Gastroesophageal sphincter (tissue), 4 donors: ENCODE measurements at regions not wholly inside any gene's neighbourhood (a gene's known extent, or its start where the extent isn't known, plus 50 kb on each side); places are given as distances from the start of the nearest gene placed in this dataset.

ENCODE experiments used
- ATAC-seq: fragments of 150-250 bp; one replicate; pipeline ENCODE4 v1.9.1; 2016; ENCODE audit warnings: mild to moderate bottlenecking, moderate library complexity
- H3K27ac ChIP-seq, 4 donors: fragments of 200-600 bp; sonication (generic) in 3 of 4; 1 replicate in 3 of 4; 2 replicates in 1 of 4; pipeline ENCODE4 v1.5.1; 2016 to 2019
- H3K27me3 ChIP-seq: fragments of 200-600 bp; sonication (generic); one replicate; pipeline ENCODE4 v1.5.1; 2019
- H3K36me3 ChIP-seq, 2 donors: fragments of 200-600 bp; sonication (generic); one replicate each; pipeline ENCODE4 v1.5.1; 2019; ENCODE audit warnings: control low read depth in 1 of 2
- H3K4me1 ChIP-seq, 3 donors: fragments of 200-600 bp; sonication (generic); 1 replicate in 2 of 3; 2 replicates in 1 of 3; pipeline ENCODE4 v1.5.1; 2016 to 2019; ENCODE audit warnings: control low read depth in 2 of 3
- H3K4me3 ChIP-seq, 2 donors: fragments of 200-600 bp; sonication (generic); one replicate each; pipeline ENCODE4 v1.5.1; 2019; ENCODE audit warnings: mild to moderate bottlenecking in 1 of 2, moderate library complexity in 1 of 2
- H3K9me3 ChIP-seq, 3 donors: fragments of 200-600 bp; sonication (generic); one replicate each; pipeline ENCODE4 v1.5.1; 2017 to 2019; ENCODE audit warnings: control low read depth in 2 of 3
- EP300 ChIP-seq: sonication (generic); formaldehyde crosslinking; IDR thresholded peaks from one replicate; pipeline ENCODE4 v1.6.1; 2017; ENCODE audit warnings: antibody characterized with exemption, mild to moderate bottlenecking
- POLR2A ChIP-seq, 2 donors: fragments of 450-650 bp; IDR thresholded peaks; one replicate each; pipeline ENCODE4 v1.6.1; 2017; ENCODE audit warnings: antibody characterized with exemption in 2 of 2, mild to moderate bottlenecking in 2 of 2, moderate library complexity in 1 of 2
- POLR2AphosphoS5 ChIP-seq: sonication (generic); formaldehyde crosslinking; IDR thresholded peaks from one replicate; pipeline ENCODE4 v1.6.1; 2017; ENCODE audit warnings: antibody characterized with exemption
- WGBS, 2 donors: methylation state at CpG; one replicate each; pipeline ENCODE4 v1.1.5; 2018; ENCODE audit warnings: low coverage in 1 of 2; 5-methylcytosine and 5-hydroxymethylcytosine counted together
- TF ChIP-seq, protein P1 (sequence below), 4 experiments: fragments of 200-600 bp in 2 of 4; fragments of 450-650 bp in 2 of 4; sonication (generic) in 1 of 4; IDR thresholded peaks; one replicate each; pipeline ENCODE4 v1.5.1; 2017 to 2019; ENCODE audit warnings: antibody characterized with exemption in 4 of 4, mild to moderate bottlenecking in 2 of 4, moderate library complexity in 2 of 4

DNA sequence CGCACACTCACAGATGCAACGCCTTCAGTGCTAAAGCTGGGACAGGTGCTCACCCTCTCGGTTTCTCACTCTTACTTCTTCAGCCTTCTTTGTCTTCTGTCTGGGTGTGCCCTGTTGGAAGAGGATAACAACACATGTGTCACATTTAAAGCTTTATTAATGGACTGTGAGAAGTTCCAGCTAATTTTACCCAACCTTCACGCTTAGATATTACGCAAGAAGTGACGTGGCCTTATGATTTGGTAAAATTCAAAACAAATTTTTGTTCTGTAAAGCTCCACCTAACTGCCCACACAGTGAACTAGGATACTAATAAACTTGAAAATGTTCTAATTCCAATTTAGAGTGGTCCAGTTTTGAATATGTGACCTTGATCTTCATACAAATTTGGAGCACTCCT lies 66.7 kb upstream of the LRCH1 start:
- Histone ChIP-seq H3K27me3 (no peaks in the 10 kb centered on the region), H3K9me3 (peaks cover 0 to 27% (median 0%) of the 10 kb centered on the region in 3 donors), H3K36me3 (no peaks in the 10 kb centered on the region), H3K27ac (no peak overlapping the region), H3K4me3 (no peak overlapping the region), H3K4me1 (peaks cover 4 to 21% (median 5%) of the 10 kb centered on the region in 3 donors)
- no peak for TF ChIP-seq POLR2A (IDR thresholded peaks at IDR 0.05)
- WGBS, 2 donors, result 73 to 80% methylated on average over 6 of the region's 6 CpGs
- no peak for ATAC-seq

DNA sequence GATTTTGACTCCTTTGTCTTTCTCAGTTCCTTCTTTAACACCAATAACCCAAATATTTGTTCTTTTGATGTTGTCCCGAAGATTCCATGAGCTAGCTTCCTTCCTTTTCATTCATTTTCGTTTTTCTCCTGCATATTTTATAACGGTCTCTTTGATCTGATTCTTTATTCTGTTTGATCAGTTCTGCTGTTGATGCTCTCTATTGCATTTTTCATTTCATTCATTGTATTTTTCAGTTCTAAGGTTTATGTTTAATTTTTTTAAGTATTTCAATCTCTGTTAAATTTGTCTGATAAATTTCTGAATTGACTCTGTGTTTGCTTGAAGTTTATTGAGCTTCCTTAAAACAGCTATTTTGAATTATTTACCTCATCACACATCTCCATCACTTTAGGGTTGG lies 68.4 kb upstream of the LRCH1 start:
- TF ChIP-seq, protein P1, sequence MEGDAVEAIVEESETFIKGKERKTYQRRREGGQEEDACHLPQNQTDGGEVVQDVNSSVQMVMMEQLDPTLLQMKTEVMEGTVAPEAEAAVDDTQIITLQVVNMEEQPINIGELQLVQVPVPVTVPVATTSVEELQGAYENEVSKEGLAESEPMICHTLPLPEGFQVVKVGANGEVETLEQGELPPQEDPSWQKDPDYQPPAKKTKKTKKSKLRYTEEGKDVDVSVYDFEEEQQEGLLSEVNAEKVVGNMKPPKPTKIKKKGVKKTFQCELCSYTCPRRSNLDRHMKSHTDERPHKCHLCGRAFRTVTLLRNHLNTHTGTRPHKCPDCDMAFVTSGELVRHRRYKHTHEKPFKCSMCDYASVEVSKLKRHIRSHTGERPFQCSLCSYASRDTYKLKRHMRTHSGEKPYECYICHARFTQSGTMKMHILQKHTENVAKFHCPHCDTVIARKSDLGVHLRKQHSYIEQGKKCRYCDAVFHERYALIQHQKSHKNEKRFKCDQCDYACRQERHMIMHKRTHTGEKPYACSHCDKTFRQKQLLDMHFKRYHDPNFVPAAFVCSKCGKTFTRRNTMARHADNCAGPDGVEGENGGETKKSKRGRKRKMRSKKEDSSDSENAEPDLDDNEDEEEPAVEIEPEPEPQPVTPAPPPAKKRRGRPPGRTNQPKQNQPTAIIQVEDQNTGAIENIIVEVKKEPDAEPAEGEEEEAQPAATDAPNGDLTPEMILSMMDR (IDR thresholded peaks at IDR 0.05), result no peak
- TF ChIP-seq POLR2AphosphoS5 (no peak), POLR2A (IDR thresholded peaks at IDR 0.05) (no peak), EP300 (no peak)
- WGBS, 2 donors, result 85 to 88% methylated on average over 3 of the region's 3 CpGs
- Histone ChIP-seq H3K9me3 (peaks cover 0 to 27% (median 0%) of the 10 kb centered on the region in 3 donors), H3K4me1 (peaks cover 0 to 10% (median 4%) of the 10 kb centered on the region in 3 donors), H3K27me3 (no peaks in the 10 kb centered on the region), H3K4me3 (no peak overlapping the region), H3K27ac (no peak overlapping the region), H3K36me3 (no peaks in the 10 kb centered on the region)
- no peak for ATAC-seq

DNA sequence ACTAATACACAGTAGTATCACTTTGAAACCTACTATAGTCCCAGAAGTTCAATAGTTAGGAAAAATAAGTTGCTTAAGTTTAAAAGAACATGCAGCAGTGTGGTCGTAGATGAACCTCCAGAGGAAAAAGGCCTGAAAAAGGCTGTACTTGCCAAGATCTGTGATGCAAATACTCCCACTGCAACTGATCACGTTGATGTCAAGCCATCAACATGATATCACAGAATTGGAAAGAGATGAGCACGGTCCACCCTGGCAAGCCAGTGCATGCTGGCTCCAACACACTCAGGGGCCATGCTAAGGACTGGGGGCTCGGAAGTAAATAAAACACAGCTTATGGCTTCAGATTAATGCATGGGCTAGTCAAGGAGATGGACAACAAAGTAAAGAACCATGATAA lies 71.8 kb upstream of the LRCH1 start:
- no peak for ATAC-seq

DNA sequence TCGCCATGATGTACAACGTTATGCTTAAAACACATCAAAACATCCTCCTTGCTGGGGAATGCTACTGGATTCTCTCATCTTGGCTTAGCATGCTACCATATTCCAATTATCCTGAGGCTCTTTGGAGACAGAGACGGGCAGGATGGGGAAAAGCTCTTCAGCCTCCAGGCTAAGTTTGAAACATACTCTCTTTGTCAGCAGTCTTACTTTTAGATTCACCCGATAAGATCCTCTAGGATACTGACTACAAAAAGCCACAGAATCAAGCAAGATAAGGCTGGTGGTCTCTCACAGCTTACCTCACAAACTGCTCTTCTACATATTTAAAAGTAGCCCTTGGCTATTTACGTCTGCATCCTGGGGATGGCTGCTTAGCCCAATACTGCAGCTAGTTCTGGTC lies 72.8 kb upstream of the LRCH1 start:
- ATAC-seq, result no peak
- H3K9me3 ChIP-seq, result peaks cover 0 to 15% (median 0%) of the 10 kb centered on the region in 3 donors
- TF ChIP-seq EP300 (no peak), POLR2A (IDR thresholded peaks at IDR 0.05) (no peak), POLR2AphosphoS5 (no peak)
- TF ChIP-seq, protein P1 (IDR thresholded peaks at IDR 0.05), result no peak
- H3K4me1 ChIP-seq, result peaks cover 0 to 7% (median 2%) of the 10 kb centered on the region in 3 donors
- H3K36me3 ChIP-seq, result no peaks in the 10 kb centered on the region
- no peak overlapping the region for H3K4me3 ChIP-seq
- WGBS, 2 donors, result 87 to 90% methylated on average over 4 of the region's 5 CpGs
- no peaks in the 10 kb centered on the region for H3K27me3 ChIP-seq
- H3K27ac ChIP-seq, result no peak overlapping the region

More for the DNA sequence above, 71.8 kb upstream of the LRCH1 start:
- no peak overlapping the region for H3K27ac ChIP-seq
- TF ChIP-seq POLR2AphosphoS5 (no peak), EP300 (no peak), POLR2A (IDR thresholded peaks at IDR 0.05) (no peak)
- TF ChIP-seq, protein P1 (IDR thresholded peaks at IDR 0.05), result no peak
- no peaks in the 10 kb centered on the region for H3K4me1 ChIP-seq
- H3K36me3 ChIP-seq, result no peaks in the 10 kb centered on the region
- no peak overlapping the region for H3K4me3 ChIP-seq
- peaks cover 0 to 24% (median 0%) of the 10 kb centered on the region in 3 donors for H3K9me3 ChIP-seq
- WGBS, 2 donors, result 49 to 64% methylated on average over 3 to 4 of the region's 4 CpGs
- H3K27me3 ChIP-seq, result no peaks in the 10 kb centered on the region

DNA sequence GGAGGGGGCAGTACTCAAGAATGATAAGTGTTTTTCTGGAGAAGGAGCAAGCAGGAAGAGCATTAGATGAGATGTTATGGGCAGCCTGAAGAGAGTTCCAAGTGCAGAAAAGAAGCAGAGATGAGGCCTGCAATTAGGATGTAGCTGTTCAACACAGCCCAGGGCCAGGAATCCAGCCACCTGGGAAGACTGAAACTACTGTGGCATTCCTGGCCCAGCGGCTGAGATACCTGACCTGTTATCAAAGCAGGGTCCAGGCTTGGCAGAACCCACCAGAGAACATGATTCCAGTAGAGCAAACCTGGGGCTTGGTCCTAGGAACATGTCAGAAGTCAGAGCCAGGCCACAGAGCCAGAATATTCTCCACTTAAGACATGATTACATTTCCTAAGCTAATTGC lies 73.3 kb upstream of the LRCH1 start:
- 100% methylated on average over 1 of the region's 1 CpG for WGBS, 2 donors
- no peaks in the 10 kb centered on the region for H3K36me3 ChIP-seq
- peaks cover 0 to 11% (median 6%) of the 10 kb centered on the region in 3 donors for H3K4me1 ChIP-seq
- TF ChIP-seq, protein P1 (IDR thresholded peaks at IDR 0.05), result no peak
- TF ChIP-seq EP300, result no peak
- no peak for TF ChIP-seq POLR2A (IDR thresholded peaks at IDR 0.05)
- no peak for TF ChIP-seq POLR2AphosphoS5
- no peak overlapping the region for H3K4me3 ChIP-seq
- H3K9me3 ChIP-seq, result peaks cover 0 to 11% (median 0%) of the 10 kb centered on the region in 3 donors
- no peaks in the 10 kb centered on the region for H3K27me3 ChIP-seq
- no peak for ATAC-seq
- no peak overlapping the region for H3K27ac ChIP-seq
